ENCODE measurements at regions not wholly inside any gene's neighbourhood (a gene's known extent, or its start where the extent isn't known, plus 50 kb on each side); places are given as distances from the start of the nearest gene placed in this dataset.

DNA sequence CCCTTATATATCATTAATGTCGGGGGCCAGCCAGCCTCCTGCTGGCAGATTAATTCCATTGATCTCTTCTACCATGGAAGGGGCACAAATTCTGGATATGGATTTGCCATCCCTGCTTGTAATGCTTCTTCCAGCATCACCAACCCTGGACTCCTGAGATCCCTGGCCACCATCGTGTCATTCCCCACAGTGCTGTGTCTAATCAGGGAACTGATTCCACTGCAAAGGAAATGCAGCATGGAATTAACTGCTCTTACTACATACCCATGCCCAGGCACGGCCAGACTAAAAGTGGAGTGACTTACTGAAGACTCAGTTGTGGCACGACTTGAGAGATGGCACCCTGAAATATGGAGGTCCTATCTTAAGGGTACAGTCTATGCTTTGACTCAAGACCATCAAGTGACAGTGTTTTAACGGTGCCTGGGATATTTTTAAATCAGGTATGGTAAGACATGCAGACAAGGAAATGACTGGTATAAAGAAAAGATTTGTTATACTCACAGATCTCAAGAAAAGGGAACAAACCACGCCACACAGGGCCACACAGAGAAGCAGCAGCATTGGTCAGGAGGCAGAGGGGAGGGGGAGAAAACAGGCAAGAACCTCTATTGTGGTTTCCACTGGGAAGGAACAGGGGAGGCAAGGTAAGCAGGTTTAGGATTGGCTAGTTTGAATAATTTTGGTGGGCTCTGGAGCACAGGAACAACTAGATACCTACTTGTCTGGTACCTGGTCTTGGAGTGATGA, 65.1 kb downstream of the IGLL5 start:
- no peaks in the 10 kb centered on the region for H3K27me3 ChIP-seq (ENCODE audit: insufficient read depth, low read length)
- no peaks in the 10 kb centered on the region for H3K79me1 ChIP-seq (ENCODE audit: low read length)
- H3K27ac ChIP-seq (ENCODE audit: low read depth, low read length): no peak overlapping the region
- no peak overlapping the region for H2AFZ ChIP-seq (ENCODE audit: insufficient read depth, low read length, poor library complexity)
- no peak overlapping the region for H4K12ac ChIP-seq (ENCODE audit: low read depth, low read length)
- no peak for DNase-seq
- peaks cover 4% of the 10 kb centered on the region for H3K9me3 ChIP-seq (ENCODE audit: insufficient read depth, low read depth, low read length)
- H3K79me2 ChIP-seq (ENCODE audit: control insufficient read depth, insufficient read depth, low read length, poor library complexity): no peaks in the 10 kb centered on the region
- no peak overlapping the region for H3K9ac ChIP-seq (ENCODE audit: low read length)
- no peak overlapping the region for H2BK12ac ChIP-seq (ENCODE audit: low read length)
- H3K4ac ChIP-seq (ENCODE audit: low read depth, low read length): no peak overlapping the region
- H4K91ac ChIP-seq (ENCODE audit: low read depth, low read length): no peak overlapping the region
- peaks cover 0 to 3% of the 10 kb centered on the region in 2 experiments for H3K4me1 ChIP-seq (ENCODE audit: control insufficient read depth in 1 of 2, insufficient read depth in 2 of 2, low read length in 2 of 2)
- no CpG with 5 or more reads among the region's 6 CpGs for WGBS (ENCODE audit: extremely low coverage, insufficient coverage, insufficient read length)
- H3K36me3 ChIP-seq (ENCODE audit: control insufficient read depth in 1 of 2, insufficient read depth in 2 of 2, low read length in 2 of 2): no peaks in the 10 kb centered on the region
- no peak overlapping the region for H3K18ac ChIP-seq (ENCODE audit: low read length)
- H3K23ac ChIP-seq (ENCODE audit: low read length): no peak overlapping the region
- H2AK5ac ChIP-seq (ENCODE audit: low read length): no peak overlapping the region
- H3K14ac ChIP-seq (ENCODE audit: low read length): no peak overlapping the region
- no peak overlapping the region for H3K4me3 ChIP-seq (ENCODE audit: low read depth, low read length)
- H4K8ac ChIP-seq (ENCODE audit: low read depth, low read length): no peak overlapping the region
- no peak overlapping the region for H2BK5ac ChIP-seq (ENCODE audit: low read depth, low read length, poor library complexity)
- no peak overlapping the region for H3K4me2 ChIP-seq (ENCODE audit: low read length)
- no peak overlapping the region for H2BK120ac ChIP-seq (ENCODE audit: insufficient read depth, low read length, poor library complexity)

GRCh38 chr22:22953791-22954190, 66.2 kb downstream of the IGLL5 start:
- no peak overlapping the region for H4K8ac ChIP-seq (ENCODE audit: low read depth, low read length)

GRCh38 chr22:22954656-22955055, 67.0 kb downstream of the IGLL5 start:
- no peak overlapping the region for H3K27ac ChIP-seq (ENCODE audit: low read depth, low read length)
- H3K4me1 ChIP-seq (ENCODE audit: control insufficient read depth in 1 of 2, insufficient read depth in 2 of 2, low read length in 2 of 2): no peaks in the 10 kb centered on the region
- no peak overlapping the region for H3K9ac ChIP-seq (ENCODE audit: low read length)
- H4K8ac ChIP-seq (ENCODE audit: low read depth, low read length): no peak overlapping the region
- no peaks in the 10 kb centered on the region for H3K79me2 ChIP-seq (ENCODE audit: control insufficient read depth, insufficient read depth, low read length, poor library complexity)
- H3K9me3 ChIP-seq (ENCODE audit: insufficient read depth, low read depth, low read length): peaks cover 4% of the 10 kb centered on the region
- no CpG with 5 or more reads among the region's 16 CpGs for WGBS (ENCODE audit: extremely low coverage, insufficient coverage, insufficient read length)
- H2BK5ac ChIP-seq (ENCODE audit: low read depth, low read length, poor library complexity): no peak overlapping the region
- no peaks in the 10 kb centered on the region for H3K36me3 ChIP-seq (ENCODE audit: control insufficient read depth in 1 of 2, insufficient read depth in 2 of 2, low read length in 2 of 2)
- no peak overlapping the region for H3K23ac ChIP-seq (ENCODE audit: low read length)
- H3K4me3 ChIP-seq (ENCODE audit: low read depth, low read length): no peak overlapping the region
- no peak overlapping the region for H3K14ac ChIP-seq (ENCODE audit: low read length)
- H4K12ac ChIP-seq (ENCODE audit: low read depth, low read length): no peak overlapping the region
- DNase-seq: no peak
- no peak overlapping the region for H2BK120ac ChIP-seq (ENCODE audit: insufficient read depth, low read length, poor library complexity)
- no peak overlapping the region for H3K4ac ChIP-seq (ENCODE audit: low read depth, low read length)
- H3K27me3 ChIP-seq (ENCODE audit: insufficient read depth, low read length): no peaks in the 10 kb centered on the region
- H4K91ac ChIP-seq (ENCODE audit: low read depth, low read length): no peak overlapping the region
- no peaks in the 10 kb centered on the region for H3K79me1 ChIP-seq (ENCODE audit: low read length)
- no peak overlapping the region for H3K18ac ChIP-seq (ENCODE audit: low read length)
- H2AFZ ChIP-seq (ENCODE audit: insufficient read depth, low read length, poor library complexity): no peak overlapping the region
- no peak overlapping the region for H3K4me2 ChIP-seq (ENCODE audit: low read length)
- H2BK12ac ChIP-seq (ENCODE audit: low read length): no peak overlapping the region
- H2AK5ac ChIP-seq (ENCODE audit: low read length): no peak overlapping the region

More at GRCh38 chr22:22953791-22954190, 66.2 kb downstream of the IGLL5 start:
- Histone ChIP-seq H4K91ac (ENCODE audit: low read depth, low read length) (no peak overlapping the region), H3K36me3 (ENCODE audit: control insufficient read depth in 1 of 2, insufficient read depth in 2 of 2, low read length in 2 of 2) (no peaks in the 10 kb centered on the region), H3K9ac (ENCODE audit: low read length) (no peak overlapping the region), H2BK120ac (ENCODE audit: insufficient read depth, low read length, poor library complexity) (no peak overlapping the region), H3K4me2 (ENCODE audit: low read length) (no peak overlapping the region), H3K23ac (ENCODE audit: low read length) (no peak overlapping the region), H3K4ac (ENCODE audit: low read depth, low read length) (no peak overlapping the region), H3K79me1 (ENCODE audit: low read length) (no peaks in the 10 kb centered on the region), H3K4me1 (ENCODE audit: control insufficient read depth in 1 of 2, insufficient read depth in 2 of 2, low read length in 2 of 2) (peaks cover 0 to 3% of the 10 kb centered on the region in 2 experiments), H2AK5ac (ENCODE audit: low read length) (no peak overlapping the region), H3K27ac (ENCODE audit: low read depth, low read length) (no peak overlapping the region), H2AFZ (ENCODE audit: insufficient read depth, low read length, poor library complexity) (no peak overlapping the region), H3K9me3 (ENCODE audit: insufficient read depth, low read depth, low read length) (peaks cover 4% of the 10 kb centered on the region), H3K14ac (ENCODE audit: low read length) (no peak overlapping the region), H2BK12ac (ENCODE audit: low read length) (no peak overlapping the region), H3K4me3 (ENCODE audit: low read depth, low read length) (no peak overlapping the region), H3K27me3 (ENCODE audit: insufficient read depth, low read length) (no peaks in the 10 kb centered on the region), H3K18ac (ENCODE audit: low read length) (no peak overlapping the region), H4K12ac (ENCODE audit: low read depth, low read length) (no peak overlapping the region), H2BK5ac (ENCODE audit: low read depth, low read length, poor library complexity) (no peak overlapping the region), H3K79me2 (ENCODE audit: control insufficient read depth, insufficient read depth, low read length, poor library complexity) (no peaks in the 10 kb centered on the region)
- no CpG with 5 or more reads among the region's 5 CpGs for WGBS (ENCODE audit: extremely low coverage, insufficient coverage, insufficient read length)
- DNase-seq: no peak

DNA sequence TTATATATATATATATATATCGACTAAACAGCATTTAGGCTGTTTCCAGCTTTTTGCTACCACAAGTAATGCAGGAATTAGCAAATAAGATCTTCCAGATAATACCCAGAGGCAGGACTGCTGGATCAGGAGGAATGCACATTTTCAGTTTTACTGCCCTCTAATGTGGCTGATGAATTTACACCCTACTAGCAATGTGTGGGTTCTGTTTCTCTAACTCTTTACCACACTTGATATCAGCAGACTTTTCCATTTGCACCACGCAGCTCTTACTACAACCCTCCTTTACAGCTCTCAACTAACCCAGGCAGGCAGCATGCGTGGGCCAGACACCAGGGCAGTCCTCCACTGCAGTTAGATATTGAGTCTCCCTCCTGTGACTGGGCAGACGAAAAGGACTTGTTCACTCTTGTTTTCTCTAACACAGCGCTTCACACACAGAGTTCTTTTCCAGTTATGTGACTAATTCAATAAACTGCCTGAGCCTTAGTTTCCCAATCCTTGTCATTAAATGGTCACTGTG, 67.7 kb downstream of the IGLL5 start:
- H4K8ac ChIP-seq (ENCODE audit: low read depth, low read length): no peak overlapping the region

More for the DNA sequence above, 67.7 kb downstream of the IGLL5 start:
- Histone ChIP-seq H3K27me3 (ENCODE audit: insufficient read depth, low read length) (no peaks in the 10 kb centered on the region), H2BK12ac (ENCODE audit: low read length) (no peak overlapping the region), H3K27ac (ENCODE audit: low read depth, low read length) (no peak overlapping the region), H3K4me1 (ENCODE audit: control insufficient read depth in 1 of 2, insufficient read depth in 2 of 2, low read length in 2 of 2) (no peaks in the 10 kb centered on the region), H3K18ac (ENCODE audit: low read length) (no peak overlapping the region), H3K79me1 (ENCODE audit: low read length) (no peaks in the 10 kb centered on the region), H2BK120ac (ENCODE audit: insufficient read depth, low read length, poor library complexity) (no peak overlapping the region), H3K4me2 (ENCODE audit: low read length) (no peak overlapping the region), H4K12ac (ENCODE audit: low read depth, low read length) (no peak overlapping the region), H3K23ac (ENCODE audit: low read length) (no peak overlapping the region), H4K91ac (ENCODE audit: low read depth, low read length) (no peak overlapping the region), H3K36me3 (ENCODE audit: control insufficient read depth in 1 of 2, insufficient read depth in 2 of 2, low read length in 2 of 2) (no peaks in the 10 kb centered on the region), H3K4me3 (ENCODE audit: low read depth, low read length) (no peak overlapping the region), H2AK5ac (ENCODE audit: low read length) (no peak overlapping the region), H2AFZ (ENCODE audit: insufficient read depth, low read length, poor library complexity) (no peak overlapping the region), H3K14ac (ENCODE audit: low read length) (no peak overlapping the region), H3K9ac (ENCODE audit: low read length) (no peak overlapping the region), H3K79me2 (ENCODE audit: control insufficient read depth, insufficient read depth, low read length, poor library complexity) (no peaks in the 10 kb centered on the region), H3K4ac (ENCODE audit: low read depth, low read length) (no peak overlapping the region), H2BK5ac (ENCODE audit: low read depth, low read length, poor library complexity) (no peak overlapping the region), H3K9me3 (ENCODE audit: insufficient read depth, low read depth, low read length) (peaks cover 4% of the 10 kb centered on the region)
- DNase-seq: no peak
- no CpG with 5 or more reads among the region's 5 CpGs for WGBS (ENCODE audit: extremely low coverage, insufficient coverage, insufficient read length)

All from trophoblast cell (in vitro differentiated cells and primary cell).